ACC112 (cell line): ENCODE measurements at regions not wholly inside any gene's neighbourhood (a gene's known extent, or its start where the extent isn't known, plus 50 kb on each side); places are given as distances from the start of the nearest gene placed in this dataset.

Experiments used
- H2AFZ ChIP-seq: fragments of 200-600 bp; sonication (generic); one replicate; pipeline ENCODE4 v1.6.0; 2017; ENCODE audit warnings: antibody characterized with exemption, low read length; ENCODE audit not compliant: unreplicated experiment
- H3K27ac ChIP-seq: fragments of 200-600 bp; sonication (generic); 2 replicates; pipeline ENCODE4 v1.5.1; 2014; ENCODE audit warnings: low read depth, mild to moderate bottlenecking, antibody characterized with exemption, low read length, moderate library complexity
- H3K27me3 ChIP-seq: fragments of 200-600 bp; sonication (generic); 2 replicates; pipeline ENCODE4 v1.6.1; 2014; ENCODE audit warnings: mild to moderate bottlenecking, antibody characterized with exemption, low read length, moderate library complexity, mixed read lengths; ENCODE audit not compliant: insufficient read depth
- H3K36me3 ChIP-seq: fragments of 200-600 bp; sonication (generic); 2 replicates; pipeline ENCODE4 v1.6.1; 2016; ENCODE audit warnings: mild to moderate bottlenecking, antibody characterized with exemption, low read length, moderate library complexity, mixed read lengths; ENCODE audit not compliant: insufficient read depth
- H3K4me1 ChIP-seq: fragments of 200-600 bp; sonication (generic); one replicate; pipeline ENCODE4 v1.6.1; 2016; ENCODE audit warnings: low read length, mixed read lengths; ENCODE audit not compliant: insufficient read depth, unreplicated experiment, control insufficient read depth
- H3K4me3 ChIP-seq: fragments of 200-600 bp; sonication (generic); 2 replicates; pipeline ENCODE4 v1.5.1; 2014; ENCODE audit warnings: mild to moderate bottlenecking, low read depth, low read length
- H3K79me2 ChIP-seq: fragments of 200-600 bp; sonication (generic); one replicate; pipeline ENCODE4 v1.6.0; 2016; ENCODE audit warnings: low read length; ENCODE audit not compliant: control insufficient read depth, unreplicated experiment, insufficient read depth

GRCh38 chr13:97520061-97520460 lies 86.1 kb downstream of the RAP2A start:
- no peaks in the 10 kb centered on the region for H3K36me3 ChIP-seq
- no peak overlapping the region for H3K4me3 ChIP-seq
- H3K79me2 ChIP-seq, result no peaks in the 10 kb centered on the region
- no peak overlapping the region for H2AFZ ChIP-seq
- no peaks in the 10 kb centered on the region for H3K4me1 ChIP-seq
- H3K27me3 ChIP-seq, result peaks cover 10% of the 10 kb centered on the region; the same call in 1 of the 2 replicates
- no peak overlapping the region for H3K27ac ChIP-seq

- no peak overlapping the region for H2AFZ ChIP-seq
These were observed 86.9 kb downstream of the RAP2A start for GRCh38 chr13:97520866-97521265.

GRCh38 chr13:97521726-97522125 lies 87.8 kb downstream of the RAP2A start:
- Histone ChIP-seq H2AFZ (no peak overlapping the region), H3K27ac (no peak overlapping the region), H3K79me2 (no peaks in the 10 kb centered on the region), H3K27me3 (peaks cover 10% of the 10 kb centered on the region; the same call in 1 of the 2 replicates), H3K4me1 (no peaks in the 10 kb centered on the region), H3K4me3 (no peak overlapping the region), H3K36me3 (no peaks in the 10 kb centered on the region)

More at GRCh38 chr13:97520866-97521265, 86.9 kb downstream of the RAP2A start:
- H3K27me3 ChIP-seq, result peaks cover 10% of the 10 kb centered on the region; the same call in 1 of the 2 replicates
- H3K79me2 ChIP-seq, result no peaks in the 10 kb centered on the region
- H3K36me3 ChIP-seq, result no peaks in the 10 kb centered on the region
- H3K4me3 ChIP-seq, result no peak overlapping the region
- no peaks in the 10 kb centered on the region for H3K4me1 ChIP-seq
- no peak overlapping the region for H3K27ac ChIP-seq

- Histone ChIP-seq H3K36me3 (no peaks in the 10 kb centered on the region), H2AFZ (no peak overlapping the region), H3K27ac (no peak overlapping the region), H3K27me3 (peaks cover 10% of the 10 kb centered on the region; the same call in 1 of the 2 replicates), H3K4me3 (no peak overlapping the region), H3K4me1 (no peaks in the 10 kb centered on the region), H3K79me2 (no peaks in the 10 kb centered on the region)
These were observed 88.3 kb downstream of the RAP2A start for GRCh38 chr13:97522243-97522642.

- Histone ChIP-seq H3K36me3 (no peaks in the 10 kb centered on the region), H2AFZ (no peak overlapping the region), H3K4me3 (no peak overlapping the region), H3K27ac (no peak overlapping the region), H3K27me3 (peaks cover 5% of the 10 kb centered on the region; the same call in 1 of the 2 replicates), H3K79me2 (no peaks in the 10 kb centered on the region), H3K4me1 (no peaks in the 10 kb centered on the region)
These were observed 92.6 kb downstream of the RAP2A start for GRCh38 chr13:97526556-97526955.

GRCh38 chr13:97528518-97528917 lies 94.5 kb downstream of the RAP2A start:
- no peak overlapping the region for H3K4me3 ChIP-seq
- H2AFZ ChIP-seq, result no peak overlapping the region
- no peaks in the 10 kb centered on the region for H3K4me1 ChIP-seq
- H3K27ac ChIP-seq, result no peak overlapping the region
- H3K27me3 ChIP-seq, result peaks cover 5% of the 10 kb centered on the region; the same call in 1 of the 2 replicates
- H3K79me2 ChIP-seq, result no peaks in the 10 kb centered on the region
- no peaks in the 10 kb centered on the region for H3K36me3 ChIP-seq

GRCh38 chr13:97534540-97534939 lies 100.6 kb downstream of the RAP2A start:
- Histone ChIP-seq H3K79me2 (no peaks in the 10 kb centered on the region), H3K36me3 (no peaks in the 10 kb centered on the region), H3K27ac (no peak overlapping the region), H3K27me3 (no peaks in the 10 kb centered on the region), H3K4me3 (no peak overlapping the region), H3K4me1 (peaks cover 7% of the 10 kb centered on the region), H2AFZ (no peak overlapping the region)

- Histone ChIP-seq H3K27ac (no peak overlapping the region), H3K4me1 (peaks cover 8% of the 10 kb centered on the region), H3K36me3 (no peaks in the 10 kb centered on the region), H2AFZ (no peak overlapping the region), H3K79me2 (no peaks in the 10 kb centered on the region), H3K27me3 (no peaks in the 10 kb centered on the region), H3K4me3 (no peak overlapping the region)
These were observed 101.6 kb downstream of the RAP2A start for GRCh38 chr13:97535614-97536013.

- no peaks in the 10 kb centered on the region for H3K79me2 ChIP-seq
- H2AFZ ChIP-seq, result no peak overlapping the region
- no peak overlapping the region for H3K27ac ChIP-seq
- no peaks in the 10 kb centered on the region for H3K27me3 ChIP-seq
- H3K4me1 ChIP-seq, result peaks cover 8% of the 10 kb centered on the region
- H3K36me3 ChIP-seq, result no peaks in the 10 kb centered on the region
- H3K4me3 ChIP-seq, result no peak overlapping the region
These were observed 103.1 kb downstream of the RAP2A start for GRCh38 chr13:97537110-97537509.

- H3K4me3 ChIP-seq, result no peak overlapping the region
- H2AFZ ChIP-seq, result no peak overlapping the region
- no peaks in the 10 kb centered on the region for H3K27me3 ChIP-seq
- peaks cover 8% of the 10 kb centered on the region for H3K4me1 ChIP-seq
- no peaks in the 10 kb centered on the region for H3K79me2 ChIP-seq
- no peak overlapping the region for H3K27ac ChIP-seq
- H3K36me3 ChIP-seq, result no peaks in the 10 kb centered on the region
These were observed 104.2 kb downstream of the RAP2A start for GRCh38 chr13:97538203-97538602.

GRCh38 chr13:97539651-97540610 lies 106.0 kb downstream of the RAP2A start:
- Histone ChIP-seq H3K27ac (no peak overlapping the region), H2AFZ (no peak overlapping the region), H3K36me3 (no peaks in the 10 kb centered on the region), H3K27me3 (no peaks in the 10 kb centered on the region), H3K4me1 (peaks cover 8% of the 10 kb centered on the region), H3K79me2 (no peaks in the 10 kb centered on the region), H3K4me3 (no peak overlapping the region)
